ENCODE measurements at regions not wholly inside any gene's neighbourhood (a gene's known extent, or its start where the extent isn't known, plus 50 kb on each side); places are given as distances from the start of the nearest gene placed in this dataset.

DNA sequence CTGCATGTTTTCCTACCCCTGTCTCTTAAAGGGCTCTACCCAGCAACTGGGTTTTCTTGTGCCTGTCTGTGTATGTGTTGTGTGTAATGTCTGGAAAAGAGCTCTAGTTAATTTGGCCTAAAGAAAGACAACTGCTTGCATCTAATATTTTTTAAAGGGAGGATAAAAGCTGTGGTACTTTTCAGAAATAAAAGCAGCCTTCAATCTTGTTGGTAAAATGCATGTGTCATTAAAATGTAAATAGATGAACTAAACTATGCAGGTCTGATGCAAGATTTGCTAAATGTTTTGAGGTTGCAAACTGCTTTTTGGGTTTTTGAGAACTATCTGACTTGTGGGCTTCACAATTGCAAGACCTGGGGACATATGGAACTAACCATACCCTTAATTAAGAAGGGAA is 445.3 kb downstream of the HTR7 start:
- Histone ChIP-seq H2AFZ (ENCODE audit: low read depth, low read length, severe bottlenecking) (no peak overlapping the region), H3K9ac (ENCODE audit: low read length) (no peak overlapping the region), H3K4me2 (ENCODE audit: low read depth, low read length, poor library complexity, severe bottlenecking) (no peak overlapping the region), H3K4me3 (ENCODE audit: insufficient read depth, low read length, poor library complexity, severe bottlenecking) (no peak overlapping the region), H3K27me3 (ENCODE audit: low read length) (no peaks in the 10 kb centered on the region), H3K9me3 (ENCODE audit: insufficient read depth, low read length) (no peaks in the 10 kb centered on the region), H3K36me3 (ENCODE audit: low read length) (no peaks in the 10 kb centered on the region), H3F3A (ENCODE audit: insufficient read depth) (no peaks in the 10 kb centered on the region), H3K79me2 (ENCODE audit: insufficient read depth, low read length) (no peaks in the 10 kb centered on the region), H4K20me1 (ENCODE audit: low read depth, low read length) (no peaks in the 10 kb centered on the region), H3K9me2 (replicated peaks; ENCODE audit: insufficient read depth, low read length) (no peaks in the 10 kb centered on the region), H3K27ac (ENCODE audit: low read depth, low read length) (no peak overlapping the region)
- TF ChIP-seq, protein P1, sequence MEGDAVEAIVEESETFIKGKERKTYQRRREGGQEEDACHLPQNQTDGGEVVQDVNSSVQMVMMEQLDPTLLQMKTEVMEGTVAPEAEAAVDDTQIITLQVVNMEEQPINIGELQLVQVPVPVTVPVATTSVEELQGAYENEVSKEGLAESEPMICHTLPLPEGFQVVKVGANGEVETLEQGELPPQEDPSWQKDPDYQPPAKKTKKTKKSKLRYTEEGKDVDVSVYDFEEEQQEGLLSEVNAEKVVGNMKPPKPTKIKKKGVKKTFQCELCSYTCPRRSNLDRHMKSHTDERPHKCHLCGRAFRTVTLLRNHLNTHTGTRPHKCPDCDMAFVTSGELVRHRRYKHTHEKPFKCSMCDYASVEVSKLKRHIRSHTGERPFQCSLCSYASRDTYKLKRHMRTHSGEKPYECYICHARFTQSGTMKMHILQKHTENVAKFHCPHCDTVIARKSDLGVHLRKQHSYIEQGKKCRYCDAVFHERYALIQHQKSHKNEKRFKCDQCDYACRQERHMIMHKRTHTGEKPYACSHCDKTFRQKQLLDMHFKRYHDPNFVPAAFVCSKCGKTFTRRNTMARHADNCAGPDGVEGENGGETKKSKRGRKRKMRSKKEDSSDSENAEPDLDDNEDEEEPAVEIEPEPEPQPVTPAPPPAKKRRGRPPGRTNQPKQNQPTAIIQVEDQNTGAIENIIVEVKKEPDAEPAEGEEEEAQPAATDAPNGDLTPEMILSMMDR (IDR thresholded peaks at IDR 0.05; ENCODE audit: insufficient read depth, low read length, poor library complexity, severe bottlenecking), result no peak
- TF ChIP-seq EZH2phosphoT487 (conservative IDR thresholded peaks at IDR 0.05; ENCODE audit: low read length), result no peak

DNA sequence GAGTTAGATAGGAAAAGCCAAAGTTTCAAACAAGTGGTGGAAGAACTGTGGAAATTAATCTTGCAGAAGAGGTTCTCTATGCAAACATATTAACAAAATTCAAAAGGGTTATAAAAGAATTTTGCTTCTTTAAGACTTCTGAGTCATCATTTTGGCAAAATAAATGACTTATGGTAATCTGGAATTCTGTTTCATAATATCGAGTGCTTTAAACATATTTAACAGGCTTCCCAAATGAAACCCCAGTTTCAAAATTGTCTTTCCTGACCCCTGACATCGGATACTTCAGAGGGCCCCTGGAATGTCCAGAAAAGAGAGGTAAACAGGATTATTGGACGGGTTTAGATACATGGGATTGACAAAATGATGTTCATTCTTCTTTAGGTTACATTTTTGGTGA is 444.6 kb downstream of the HTR7 start:
- Histone ChIP-seq H3K79me2 (ENCODE audit: insufficient read depth, low read length) (no peaks in the 10 kb centered on the region), H3K27ac (ENCODE audit: low read depth, low read length) (no peak overlapping the region), H3K9me2 (replicated peaks; ENCODE audit: insufficient read depth, low read length) (no peaks in the 10 kb centered on the region), H2AFZ (ENCODE audit: low read depth, low read length, severe bottlenecking) (no peak overlapping the region), H3K4me3 (ENCODE audit: insufficient read depth, low read length, poor library complexity, severe bottlenecking) (no peak overlapping the region), H3K36me3 (ENCODE audit: low read length) (no peaks in the 10 kb centered on the region), H4K20me1 (ENCODE audit: low read depth, low read length) (no peaks in the 10 kb centered on the region), H3F3A (ENCODE audit: insufficient read depth) (no peaks in the 10 kb centered on the region), H3K4me2 (ENCODE audit: low read depth, low read length, poor library complexity, severe bottlenecking) (no peak overlapping the region), H3K27me3 (ENCODE audit: low read length) (no peaks in the 10 kb centered on the region), H3K9me3 (ENCODE audit: insufficient read depth, low read length) (no peaks in the 10 kb centered on the region), H3K9ac (ENCODE audit: low read length) (no peak overlapping the region)
- no peak for TF ChIP-seq EZH2phosphoT487 (conservative IDR thresholded peaks at IDR 0.05; ENCODE audit: low read length)
- TF ChIP-seq, protein P1 (IDR thresholded peaks at IDR 0.05; ENCODE audit: insufficient read depth, low read length, poor library complexity, severe bottlenecking), result no peak

DNA sequence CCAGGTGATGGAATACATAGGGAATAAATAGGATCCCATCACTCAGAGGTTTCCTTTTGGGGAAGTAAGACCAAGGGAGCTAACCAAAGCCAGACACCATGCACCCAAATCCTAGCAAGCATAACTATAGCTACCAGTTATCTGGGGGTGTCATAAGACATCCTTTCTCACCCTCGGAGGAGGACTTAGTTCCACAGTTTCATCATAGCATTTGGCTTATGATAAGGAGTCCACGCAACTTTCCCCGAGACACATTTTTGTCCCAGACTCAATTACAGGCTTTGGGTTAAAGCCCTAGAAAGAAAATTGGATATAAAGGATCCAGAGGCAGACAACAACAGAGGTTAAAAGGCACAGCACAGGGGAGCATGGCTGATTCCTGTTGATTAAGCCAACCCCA is 442.9 kb downstream of the HTR7 start:
- Histone ChIP-seq H2AFZ (ENCODE audit: low read depth, low read length, severe bottlenecking) (no peak overlapping the region), H3K9me3 (ENCODE audit: insufficient read depth, low read length) (no peaks in the 10 kb centered on the region), H4K20me1 (ENCODE audit: low read depth, low read length) (no peaks in the 10 kb centered on the region), H3K27ac (ENCODE audit: low read depth, low read length) (no peak overlapping the region), H3K27me3 (ENCODE audit: low read length) (no peaks in the 10 kb centered on the region), H3K79me2 (ENCODE audit: insufficient read depth, low read length) (no peaks in the 10 kb centered on the region), H3K9me2 (replicated peaks; ENCODE audit: insufficient read depth, low read length) (no peaks in the 10 kb centered on the region), H3K4me3 (ENCODE audit: insufficient read depth, low read length, poor library complexity, severe bottlenecking) (no peak overlapping the region), H3K4me2 (ENCODE audit: low read depth, low read length, poor library complexity, severe bottlenecking) (no peak overlapping the region), H3K36me3 (ENCODE audit: low read length) (no peaks in the 10 kb centered on the region), H3F3A (ENCODE audit: insufficient read depth) (no peaks in the 10 kb centered on the region), H3K9ac (ENCODE audit: low read length) (no peak overlapping the region)
- TF ChIP-seq, protein P1 (IDR thresholded peaks at IDR 0.05; ENCODE audit: insufficient read depth, low read length, poor library complexity, severe bottlenecking), result no peak
- no peak for TF ChIP-seq EZH2phosphoT487 (conservative IDR thresholded peaks at IDR 0.05; ENCODE audit: low read length)

Measured in SU-DHL-6 (cell line).